ENCODE measurements at regions not wholly inside any gene's neighbourhood (a gene's known extent, or its start where the extent isn't known, plus 50 kb on each side); places are given as distances from the start of the nearest gene placed in this dataset.

DNA sequence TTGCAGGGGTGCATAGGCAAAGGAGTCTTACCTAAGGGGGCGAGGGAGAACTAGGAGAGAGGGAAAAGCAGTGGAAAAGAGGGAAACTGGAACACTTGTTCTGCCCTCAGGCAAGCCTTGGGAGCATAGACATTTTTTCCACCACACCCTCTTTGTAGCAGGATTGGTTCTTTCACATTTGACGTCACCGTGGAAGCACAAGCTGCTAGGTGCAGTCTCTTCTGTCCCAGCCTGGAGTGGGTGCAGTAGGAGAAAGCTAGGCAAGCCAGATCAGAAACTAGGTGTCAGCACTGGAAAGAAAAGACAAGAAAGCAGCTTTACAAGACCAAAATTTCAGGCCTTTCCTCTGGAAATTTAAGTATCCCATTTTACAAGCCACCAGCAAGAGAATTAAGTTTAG is 440.4 kb downstream of the EFNA5 start:
- TF ChIP-seq EZH2 (IDR thresholded peaks at IDR 0.05; ENCODE audit: borderline replicate concordance, insufficient read depth, low read depth, low read length, poor library complexity, severe bottlenecking), result no peak
- TF ChIP-seq, protein P1, sequence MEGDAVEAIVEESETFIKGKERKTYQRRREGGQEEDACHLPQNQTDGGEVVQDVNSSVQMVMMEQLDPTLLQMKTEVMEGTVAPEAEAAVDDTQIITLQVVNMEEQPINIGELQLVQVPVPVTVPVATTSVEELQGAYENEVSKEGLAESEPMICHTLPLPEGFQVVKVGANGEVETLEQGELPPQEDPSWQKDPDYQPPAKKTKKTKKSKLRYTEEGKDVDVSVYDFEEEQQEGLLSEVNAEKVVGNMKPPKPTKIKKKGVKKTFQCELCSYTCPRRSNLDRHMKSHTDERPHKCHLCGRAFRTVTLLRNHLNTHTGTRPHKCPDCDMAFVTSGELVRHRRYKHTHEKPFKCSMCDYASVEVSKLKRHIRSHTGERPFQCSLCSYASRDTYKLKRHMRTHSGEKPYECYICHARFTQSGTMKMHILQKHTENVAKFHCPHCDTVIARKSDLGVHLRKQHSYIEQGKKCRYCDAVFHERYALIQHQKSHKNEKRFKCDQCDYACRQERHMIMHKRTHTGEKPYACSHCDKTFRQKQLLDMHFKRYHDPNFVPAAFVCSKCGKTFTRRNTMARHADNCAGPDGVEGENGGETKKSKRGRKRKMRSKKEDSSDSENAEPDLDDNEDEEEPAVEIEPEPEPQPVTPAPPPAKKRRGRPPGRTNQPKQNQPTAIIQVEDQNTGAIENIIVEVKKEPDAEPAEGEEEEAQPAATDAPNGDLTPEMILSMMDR (IDR thresholded peaks at IDR 0.05), result no peak
